Glutamatergic neuron (in vitro differentiated cells): ENCODE measurements at regions not wholly inside any gene's neighbourhood (a gene's known extent, or its start where the extent isn't known, plus 50 kb on each side); places are given as distances from the start of the nearest gene placed in this dataset.

Experiments
- DNase-seq: peaks from one replicate; pipeline ENCODE4 v3.0.0; 2022
- H3K27ac Mint-ChIP-seq: one replicate; pipeline ENCODE4 v1.8.0; 2020; ENCODE audit warnings: mild to moderate bottlenecking, mixed read lengths, inconsistent platforms; ENCODE audit not compliant: unreplicated experiment
- H3K27me3 Mint-ChIP-seq: one replicate; pipeline ENCODE4 v1.8.0; 2020; ENCODE audit warnings: mild to moderate bottlenecking, moderate library complexity, mixed read lengths, inconsistent platforms; ENCODE audit not compliant: unreplicated experiment
- H3K36me3 Mint-ChIP-seq: one replicate; pipeline ENCODE4 v1.8.0; 2020; ENCODE audit warnings: mild to moderate bottlenecking, mixed read lengths, inconsistent platforms; ENCODE audit not compliant: unreplicated experiment
- H3K4me1 Mint-ChIP-seq: one replicate; pipeline ENCODE4 v1.8.0; 2020; ENCODE audit warnings: mild to moderate bottlenecking, low read depth, mixed read lengths, inconsistent platforms; ENCODE audit not compliant: unreplicated experiment
- H3K4me3 Mint-ChIP-seq: one replicate; pipeline ENCODE4 v1.8.0; 2020; ENCODE audit warnings: mild to moderate bottlenecking, mixed read lengths, inconsistent platforms; ENCODE audit not compliant: unreplicated experiment
- H3K9me3 Mint-ChIP-seq: one replicate; pipeline ENCODE4 v1.8.0; 2020; ENCODE audit warnings: mild to moderate bottlenecking, moderate library complexity, mixed read lengths, inconsistent platforms; ENCODE audit not compliant: unreplicated experiment
- TF ChIP-seq, protein P1 (sequence below): fragments of 200-600 bp; sonication (generic); IDR thresholded peaks from one replicate; pipeline ENCODE4 v1.5.0; 2021; ENCODE audit not compliant: partially characterized antibody, unreplicated experiment

DNA sequence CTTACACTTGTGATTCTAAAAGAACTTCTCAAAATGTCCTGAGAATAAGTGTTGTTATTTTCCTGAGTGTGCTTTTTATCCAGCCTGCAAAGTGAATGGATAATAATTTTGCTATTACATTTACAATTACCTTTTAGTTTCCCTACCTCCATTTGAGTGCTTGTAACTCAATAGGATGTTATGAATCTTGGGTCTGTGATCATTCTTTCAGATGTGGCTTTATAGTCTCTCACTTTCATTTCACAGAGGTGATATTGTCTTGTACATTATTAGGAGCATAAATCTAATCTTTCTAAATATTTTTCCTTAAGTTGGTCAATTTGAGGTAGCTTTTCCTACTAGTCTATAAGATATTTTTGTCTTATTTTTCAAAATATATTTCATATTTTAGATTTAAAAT is 386.3 kb upstream of the EPHA6 start:
- Mint-ChIP-seq H3K4me1 (peaks cover 12% of the 10 kb centered on the region), H3K9me3 (no peaks in the 10 kb centered on the region), H3K27me3 (no peaks in the 10 kb centered on the region), H3K36me3 (no peaks in the 10 kb centered on the region), H3K27ac (no peak overlapping the region), H3K4me3 (no peak overlapping the region)
- DNase-seq, result no peak
- TF ChIP-seq, protein P1, sequence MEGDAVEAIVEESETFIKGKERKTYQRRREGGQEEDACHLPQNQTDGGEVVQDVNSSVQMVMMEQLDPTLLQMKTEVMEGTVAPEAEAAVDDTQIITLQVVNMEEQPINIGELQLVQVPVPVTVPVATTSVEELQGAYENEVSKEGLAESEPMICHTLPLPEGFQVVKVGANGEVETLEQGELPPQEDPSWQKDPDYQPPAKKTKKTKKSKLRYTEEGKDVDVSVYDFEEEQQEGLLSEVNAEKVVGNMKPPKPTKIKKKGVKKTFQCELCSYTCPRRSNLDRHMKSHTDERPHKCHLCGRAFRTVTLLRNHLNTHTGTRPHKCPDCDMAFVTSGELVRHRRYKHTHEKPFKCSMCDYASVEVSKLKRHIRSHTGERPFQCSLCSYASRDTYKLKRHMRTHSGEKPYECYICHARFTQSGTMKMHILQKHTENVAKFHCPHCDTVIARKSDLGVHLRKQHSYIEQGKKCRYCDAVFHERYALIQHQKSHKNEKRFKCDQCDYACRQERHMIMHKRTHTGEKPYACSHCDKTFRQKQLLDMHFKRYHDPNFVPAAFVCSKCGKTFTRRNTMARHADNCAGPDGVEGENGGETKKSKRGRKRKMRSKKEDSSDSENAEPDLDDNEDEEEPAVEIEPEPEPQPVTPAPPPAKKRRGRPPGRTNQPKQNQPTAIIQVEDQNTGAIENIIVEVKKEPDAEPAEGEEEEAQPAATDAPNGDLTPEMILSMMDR, result no peak

DNA sequence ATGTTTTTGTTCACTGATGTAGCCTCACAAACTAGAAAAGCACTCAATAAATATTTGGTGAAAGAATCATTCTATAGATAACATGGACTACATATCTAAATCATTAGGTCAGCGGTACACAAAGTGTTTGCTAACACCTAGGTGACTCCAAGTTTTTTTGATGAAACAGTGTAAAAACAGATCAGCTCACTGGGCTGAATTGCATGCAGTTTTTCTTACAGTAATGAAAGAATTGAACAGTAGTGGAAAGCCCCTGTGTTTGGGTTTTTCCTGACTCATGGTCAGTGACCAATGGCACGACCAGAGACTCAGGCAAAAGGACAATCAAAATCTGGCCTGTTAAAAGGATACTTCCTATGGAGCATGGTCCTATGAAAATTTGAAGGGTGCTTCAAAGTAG is 384.3 kb upstream of the EPHA6 start:
- Mint-ChIP-seq H3K4me1 (peaks cover 9% of the 10 kb centered on the region), H3K36me3 (no peaks in the 10 kb centered on the region)

DNA sequence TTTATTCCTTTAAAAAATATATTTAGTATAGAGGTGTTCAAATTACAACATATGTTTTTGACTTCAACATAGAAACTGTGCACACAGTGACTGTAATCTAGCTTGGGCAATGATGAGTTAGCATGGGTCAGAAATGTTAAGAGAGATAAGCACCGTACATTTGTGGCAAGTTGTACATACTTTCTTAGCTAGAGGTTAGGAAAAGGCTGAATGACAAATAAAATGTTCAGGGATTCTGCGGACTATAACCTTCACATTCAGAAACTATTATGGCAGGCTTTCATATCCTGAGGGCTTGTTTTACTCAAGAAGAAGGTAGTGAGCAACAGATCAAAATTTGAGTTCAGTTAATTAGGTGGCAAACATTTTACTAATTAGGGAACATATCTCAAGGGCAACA is 379.7 kb upstream of the EPHA6 start:
- Mint-ChIP-seq H3K4me3 (no peak overlapping the region), H3K36me3 (no peaks in the 10 kb centered on the region), H3K4me1 (peaks cover 3% of the 10 kb centered on the region), H3K27me3 (no peaks in the 10 kb centered on the region), H3K27ac (no peak overlapping the region), H3K9me3 (no peaks in the 10 kb centered on the region)
- TF ChIP-seq, protein P1, result no peak
- DNase-seq, result no peak

More for the DNA sequence above, 384.3 kb upstream of the EPHA6 start:
- H3K9me3 Mint-ChIP-seq, result no peaks in the 10 kb centered on the region
- TF ChIP-seq, protein P1, result no peak
- no peaks in the 10 kb centered on the region for H3K27me3 Mint-ChIP-seq
- no peak overlapping the region for H3K4me3 Mint-ChIP-seq
- H3K27ac Mint-ChIP-seq, result no peak overlapping the region
- no peak for DNase-seq

DNA sequence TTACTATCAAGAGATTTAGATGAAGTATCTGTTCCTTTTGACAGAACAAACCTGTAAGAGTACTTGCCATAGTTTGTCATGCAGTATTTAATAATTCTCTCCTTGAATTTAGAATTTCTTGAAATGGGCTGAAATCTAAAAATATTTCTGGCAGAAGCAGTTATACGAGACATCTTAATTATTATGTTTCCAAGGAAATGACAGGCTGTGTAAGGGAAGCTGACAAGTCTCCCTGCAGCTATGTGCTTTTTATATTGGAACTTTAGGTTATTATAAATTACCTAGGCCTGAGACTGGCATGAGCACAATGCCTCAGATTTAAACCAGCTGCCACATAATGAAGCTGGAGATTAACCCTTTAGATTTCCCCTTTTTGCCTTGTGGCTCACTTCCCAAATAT is 365.0 kb upstream of the EPHA6 start:
- peaks cover 18% of the 10 kb centered on the region for H3K4me1 Mint-ChIP-seq
- no peak for DNase-seq
- peak overlapping the region; percentile 82 for H3K27ac Mint-ChIP-seq
- no peak overlapping the region for H3K4me3 Mint-ChIP-seq
- H3K27me3 Mint-ChIP-seq, result no peaks in the 10 kb centered on the region
- H3K9me3 Mint-ChIP-seq, result no peaks in the 10 kb centered on the region
- TF ChIP-seq, protein P1, result no peak
- H3K36me3 Mint-ChIP-seq, result no peaks in the 10 kb centered on the region

DNA sequence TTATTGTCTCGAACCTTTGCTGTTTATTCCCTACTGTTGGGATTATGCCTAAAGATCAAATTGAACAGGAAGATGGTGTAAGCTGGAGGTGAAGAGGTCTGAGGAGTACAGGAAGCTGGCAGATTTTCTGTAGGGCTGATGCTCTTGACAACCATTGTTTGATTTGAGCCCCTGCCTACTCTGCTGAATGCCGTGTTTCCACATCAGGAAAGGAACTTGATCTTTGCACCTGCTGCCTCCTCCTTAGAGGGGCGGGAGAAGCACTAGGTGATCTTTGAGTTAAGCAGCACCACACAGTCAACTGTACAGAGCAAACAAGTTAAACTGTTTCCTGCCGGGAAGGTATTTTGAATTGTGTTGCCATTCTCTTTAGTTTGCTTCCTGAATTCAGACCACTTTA is 364.6 kb upstream of the EPHA6 start:
- H3K36me3 Mint-ChIP-seq, result no peaks in the 10 kb centered on the region
- no peaks in the 10 kb centered on the region for H3K27me3 Mint-ChIP-seq
- H3K27ac Mint-ChIP-seq, result peak overlapping the region; percentile 82
- no peaks in the 10 kb centered on the region for H3K9me3 Mint-ChIP-seq
- DNase-seq, result no peak
- no peak overlapping the region for H3K4me3 Mint-ChIP-seq
- H3K4me1 Mint-ChIP-seq, result peaks cover 18% of the 10 kb centered on the region
- TF ChIP-seq, protein P1, result no peak
